ENCODE measurements at regions not wholly inside any gene's neighbourhood (a gene's known extent, or its start where the extent isn't known, plus 50 kb on each side); places are given as distances from the start of the nearest gene placed in this dataset.

DNA sequence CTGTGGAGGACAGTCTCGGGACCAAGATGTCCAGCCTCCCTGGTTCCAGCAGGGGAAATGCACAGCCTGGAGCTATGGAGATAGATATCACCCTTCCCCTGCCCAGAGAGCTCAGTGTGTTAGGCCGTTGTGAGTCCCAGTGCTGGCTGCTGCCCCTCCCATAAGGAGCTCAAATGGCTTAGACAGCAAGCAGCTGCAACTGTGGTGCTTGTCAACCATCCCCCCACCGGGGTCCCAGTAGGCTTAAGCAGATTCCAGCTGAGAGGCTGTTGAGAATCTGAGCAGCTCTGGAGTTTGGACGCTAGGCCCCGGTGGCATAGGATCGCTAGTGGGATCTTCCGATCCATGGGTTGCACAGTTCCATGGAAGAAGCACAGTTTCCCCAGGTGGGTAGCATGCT is 181.8 kb upstream of the POF1B start:
- CTCF ChIA-PET, result interaction anchor here (0.7 kb wide), 1 partner anchor 16 kb away, joined by 3 read pairs; no protein-coding TSS in a partner anchor
- Histone ChIP-seq H3K4me1 (ENCODE audit: control insufficient read depth in 1 of 2, insufficient read depth in 2 of 2, low read depth in 1 of 2, low read length in 1 of 2) (no peaks in the 10 kb centered on the region), H3F3A (replicated peaks; ENCODE audit: insufficient read depth) (no peaks in the 10 kb centered on the region), H3K9me3 (no peaks in the 10 kb centered on the region), H3K36me3 (replicated peaks in 1 of 2; ENCODE audit: control insufficient read depth in 1 of 2, insufficient read depth in 2 of 2, low read length in 1 of 2) (no peaks in the 10 kb centered on the region), H3K27me3 (ENCODE audit: insufficient read depth) (no peaks in the 10 kb centered on the region), H2AFZ (ENCODE audit: low read depth) (no peak overlapping the region), H3K27ac (ENCODE audit: low read depth in 2 of 2, low read length in 1 of 2) (no peak overlapping the region), H3K4me3 (ENCODE audit: low read depth in 2 of 2, low read length in 1 of 2) (no peak overlapping the region), H3K79me2 (ENCODE audit: insufficient read depth) (no peaks in the 10 kb centered on the region), H3K9ac (no peak overlapping the region), H3K9me2 (no peaks in the 10 kb centered on the region), H4K20me1 (ENCODE audit: insufficient read depth) (no peaks in the 10 kb centered on the region), H3K4me2 (no peak overlapping the region)
- 21% methylated on average over 7 of the region's 7 CpGs for WGBS (ENCODE audit: low lambda C conversion rate)
- TF ChIP-seq FOXJ3 (CRISPR knock-in tag; IDR thresholded peaks at IDR 0.05) (no peak), CHD2 (IDR thresholded peaks at IDR 0.05; ENCODE audit: low read length, partially characterized antibody) (no peak), MEF2A (IDR thresholded peaks at IDR 0.05; ENCODE audit: borderline replicate concordance, low read depth) (no peak), EP300 (IDR thresholded peaks at IDR 0.05; ENCODE audit: borderline replicate concordance in 1 of 2, low read depth in 1 of 2, low read length in 1 of 2) (no peak), GATA2 (CRISPR knock-in tag; IDR thresholded peaks at IDR 0.05) (no peak), NFIC (IDR thresholded peaks at IDR 0.05; ENCODE audit: borderline replicate concordance) (no peak), POLR2AphosphoS5 (IDR thresholded peaks at IDR 0.05; ENCODE audit: low read depth, low read length) (no peak), SIN3A (IDR thresholded peaks at IDR 0.05; ENCODE audit: borderline replicate concordance, low read depth, low read length) (no peak), TEAD4 (IDR thresholded peaks at IDR 0.05; ENCODE audit: borderline replicate concordance, insufficient read depth) (no peak), SMC3 (IDR thresholded peaks at IDR 0.05; ENCODE audit: low read depth, low read length) (no peak)
- TF ChIP-seq, protein P1, sequence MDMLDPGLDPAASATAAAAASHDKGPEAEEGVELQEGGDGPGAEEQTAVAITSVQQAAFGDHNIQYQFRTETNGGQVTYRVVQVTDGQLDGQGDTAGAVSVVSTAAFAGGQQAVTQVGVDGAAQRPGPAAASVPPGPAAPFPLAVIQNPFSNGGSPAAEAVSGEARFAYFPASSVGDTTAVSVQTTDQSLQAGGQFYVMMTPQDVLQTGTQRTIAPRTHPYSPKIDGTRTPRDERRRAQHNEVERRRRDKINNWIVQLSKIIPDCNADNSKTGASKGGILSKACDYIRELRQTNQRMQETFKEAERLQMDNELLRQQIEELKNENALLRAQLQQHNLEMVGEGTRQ (IDR thresholded peaks at IDR 0.05; ENCODE audit: borderline replicate concordance, low read depth, low read length), result no peak
- TF ChIP-seq, protein P2, sequence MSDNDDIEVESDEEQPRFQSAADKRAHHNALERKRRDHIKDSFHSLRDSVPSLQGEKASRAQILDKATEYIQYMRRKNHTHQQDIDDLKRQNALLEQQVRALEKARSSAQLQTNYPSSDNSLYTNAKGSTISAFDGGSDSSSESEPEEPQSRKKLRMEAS (IDR thresholded peaks at IDR 0.05; ENCODE audit: low read depth), result no peak
- POLR2A ChIA-PET, result no interaction called here
- no peak for DNase-seq

DNA sequence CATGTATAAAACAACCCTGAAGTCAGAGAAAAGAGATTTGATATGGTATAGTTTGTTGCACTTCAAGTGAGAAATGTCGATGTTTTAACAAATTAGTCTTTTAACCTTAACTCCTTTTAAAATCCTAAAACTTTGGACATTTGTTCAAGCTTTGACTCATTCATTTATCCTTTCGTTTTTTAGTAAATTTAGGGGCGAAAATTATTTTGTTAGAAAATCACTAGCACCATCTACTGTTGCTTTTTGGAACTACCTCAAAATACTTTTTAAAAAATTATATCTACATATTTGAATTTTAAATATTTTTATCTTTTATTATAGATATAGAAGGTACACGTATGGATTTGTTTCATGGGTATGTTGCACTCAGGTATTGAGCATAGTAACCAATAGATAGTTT is 165.1 kb upstream of the POF1B start:
- Histone ChIP-seq H3K36me3 (replicated peaks in 1 of 2; ENCODE audit: control insufficient read depth in 1 of 2, insufficient read depth in 2 of 2, low read length in 1 of 2) (no peaks in the 10 kb centered on the region), H3K9me2 (no peaks in the 10 kb centered on the region), H3F3A (replicated peaks; ENCODE audit: insufficient read depth) (no peaks in the 10 kb centered on the region), H3K9ac (no peak overlapping the region), H3K4me3 (ENCODE audit: low read depth in 2 of 2, low read length in 1 of 2) (peak overlapping the region in 1 of 2 experiments; percentile 4; a peak in 1 of 4 replicates), H3K9me3 (no peaks in the 10 kb centered on the region), H3K4me1 (ENCODE audit: control insufficient read depth in 1 of 2, insufficient read depth in 2 of 2, low read depth in 1 of 2, low read length in 1 of 2) (no peaks in the 10 kb centered on the region), H3K4me2 (no peak overlapping the region), H2AFZ (ENCODE audit: low read depth) (peak overlapping the region; percentile 55), H3K27ac (ENCODE audit: low read depth in 2 of 2, low read length in 1 of 2) (no peak overlapping the region), H3K79me2 (ENCODE audit: insufficient read depth) (no peaks in the 10 kb centered on the region), H3K27me3 (ENCODE audit: insufficient read depth) (no peaks in the 10 kb centered on the region), H4K20me1 (ENCODE audit: insufficient read depth) (no peaks in the 10 kb centered on the region)
- 1% methylated on average over 4 of the region's 4 CpGs for WGBS (ENCODE audit: low lambda C conversion rate)
- no peak for DNase-seq
- ChIA-PET CTCF (interaction anchor here (0.7 to 2.5 kb wide), 4 partner anchors 17 to 439 kb away, joined by 3 to 20 read pairs (median 4); no protein-coding TSS in a partner anchor), POLR2A (no interaction called here)
- no peak for TF ChIP-seq JUND (IDR thresholded peaks at IDR 0.05)
- TF ChIP-seq ELF1 (IDR thresholded peaks at IDR 0.05), result no peak
- TF ChIP-seq, protein P3, sequence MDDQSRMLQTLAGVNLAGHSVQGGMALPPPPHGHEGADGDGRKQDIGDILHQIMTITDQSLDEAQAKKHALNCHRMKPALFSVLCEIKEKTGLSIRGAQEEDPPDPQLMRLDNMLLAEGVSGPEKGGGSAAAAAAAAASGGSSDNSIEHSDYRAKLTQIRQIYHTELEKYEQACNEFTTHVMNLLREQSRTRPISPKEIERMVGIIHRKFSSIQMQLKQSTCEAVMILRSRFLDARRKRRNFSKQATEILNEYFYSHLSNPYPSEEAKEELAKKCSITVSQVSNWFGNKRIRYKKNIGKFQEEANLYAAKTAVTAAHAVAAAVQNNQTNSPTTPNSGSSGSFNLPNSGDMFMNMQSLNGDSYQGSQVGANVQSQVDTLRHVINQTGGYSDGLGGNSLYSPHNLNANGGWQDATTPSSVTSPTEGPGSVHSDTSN (IDR thresholded peaks at IDR 0.05), result no peak
- TF ChIP-seq, protein P4, sequence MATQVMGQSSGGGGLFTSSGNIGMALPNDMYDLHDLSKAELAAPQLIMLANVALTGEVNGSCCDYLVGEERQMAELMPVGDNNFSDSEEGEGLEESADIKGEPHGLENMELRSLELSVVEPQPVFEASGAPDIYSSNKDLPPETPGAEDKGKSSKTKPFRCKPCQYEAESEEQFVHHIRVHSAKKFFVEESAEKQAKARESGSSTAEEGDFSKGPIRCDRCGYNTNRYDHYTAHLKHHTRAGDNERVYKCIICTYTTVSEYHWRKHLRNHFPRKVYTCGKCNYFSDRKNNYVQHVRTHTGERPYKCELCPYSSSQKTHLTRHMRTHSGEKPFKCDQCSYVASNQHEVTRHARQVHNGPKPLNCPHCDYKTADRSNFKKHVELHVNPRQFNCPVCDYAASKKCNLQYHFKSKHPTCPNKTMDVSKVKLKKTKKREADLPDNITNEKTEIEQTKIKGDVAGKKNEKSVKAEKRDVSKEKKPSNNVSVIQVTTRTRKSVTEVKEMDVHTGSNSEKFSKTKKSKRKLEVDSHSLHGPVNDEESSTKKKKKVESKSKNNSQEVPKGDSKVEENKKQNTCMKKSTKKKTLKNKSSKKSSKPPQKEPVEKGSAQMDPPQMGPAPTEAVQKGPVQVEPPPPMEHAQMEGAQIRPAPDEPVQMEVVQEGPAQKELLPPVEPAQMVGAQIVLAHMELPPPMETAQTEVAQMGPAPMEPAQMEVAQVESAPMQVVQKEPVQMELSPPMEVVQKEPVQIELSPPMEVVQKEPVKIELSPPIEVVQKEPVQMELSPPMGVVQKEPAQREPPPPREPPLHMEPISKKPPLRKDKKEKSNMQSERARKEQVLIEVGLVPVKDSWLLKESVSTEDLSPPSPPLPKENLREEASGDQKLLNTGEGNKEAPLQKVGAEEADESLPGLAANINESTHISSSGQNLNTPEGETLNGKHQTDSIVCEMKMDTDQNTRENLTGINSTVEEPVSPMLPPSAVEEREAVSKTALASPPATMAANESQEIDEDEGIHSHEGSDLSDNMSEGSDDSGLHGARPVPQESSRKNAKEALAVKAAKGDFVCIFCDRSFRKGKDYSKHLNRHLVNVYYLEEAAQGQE (IDR thresholded peaks at IDR 0.05; ENCODE audit: low read depth, low read length), result no peak
- no peak for TF ChIP-seq MXI1 (IDR thresholded peaks at IDR 0.05; ENCODE audit: low read depth, low read length)
- no peak for TF ChIP-seq CHD2 (IDR thresholded peaks at IDR 0.05; ENCODE audit: low read length, partially characterized antibody)
- no peak for TF ChIP-seq EZH2phosphoT487 (IDR thresholded peaks at IDR 0.05; ENCODE audit: borderline replicate concordance, low read depth)
- peak; percentile 47; the same call in 1 of the 2 replicates for TF ChIP-seq RAD21 (IDR thresholded peaks at IDR 0.05; ENCODE audit: low read length)
- no peak for TF ChIP-seq RFX5 (IDR thresholded peaks at IDR 0.05; ENCODE audit: low read length)
- no peak for TF ChIP-seq FOXM1 (IDR thresholded peaks at IDR 0.05; ENCODE audit: low read depth)
- TF ChIP-seq, protein P2 (IDR thresholded peaks at IDR 0.05; ENCODE audit: low read depth), result no peak
- no peak for TF ChIP-seq MEF2A (IDR thresholded peaks at IDR 0.05; ENCODE audit: borderline replicate concordance, low read depth)
- TF ChIP-seq RCOR1 (IDR thresholded peaks at IDR 0.05; ENCODE audit: low read length), result no peak
